IMR-90 (cell line): ENCODE measurements at regions not wholly inside any gene's neighbourhood (a gene's known extent, or its start where the extent isn't known, plus 50 kb on each side); places are given as distances from the start of the nearest gene placed in this dataset.

Experiments
- ATAC-seq: fragments of 200-7000 bp; cut with Tn5 transposase; 2 replicates; pipeline ENCODE4 v1.9.1; 2020; ENCODE audit warnings: low read depth, mild to moderate bottlenecking, moderate library complexity
- BruUV-seq: library from RNA; stranded (reverse); fragments of 400-500 nt; replicated peaks from 2 replicates; lab custom pipeline; 2021; lab: Mats Ljungman, UMichigan
- CTCF ChIA-PET: fragments of 300-600 bp; formaldehyde crosslinking; extraction: SDS; loops from one replicate; lab custom pipeline; 2021; ENCODE audit warnings: antibody characterized with exemption; lab: Yijun Ruan, JAX
- POLR2A ChIA-PET: fragments of 300-600 bp; sonication (Branson Sonifier 250); formaldehyde crosslinking; loops from one replicate; lab custom pipeline; 2022; ENCODE audit warnings: antibody characterized with exemption; ENCODE audit not compliant: unreplicated experiment; lab: Charles Lee
- DNase-seq: peaks from one replicate; pipeline ENCODE4 v3.0.0; 2013
- H2AFZ ChIP-seq: replicated peaks from 2 replicates; pipeline ENCODE3; 2013; ENCODE audit warnings: low read length, mild to moderate bottlenecking; ENCODE audit not compliant: poor library complexity
- H2AK5ac ChIP-seq: 2 replicates; pipeline ENCODE4 v1.6.1; 2013; ENCODE audit warnings: low read depth, low read length, inconsistent platforms
- H2AK9ac ChIP-seq: replicated peaks from 2 replicates; pipeline ENCODE3; 2013; ENCODE audit warnings: mild to moderate bottlenecking, low read depth, low read length, moderate library complexity; ENCODE audit not compliant: poor library complexity
- H2BK120ac ChIP-seq: 2 replicates; pipeline ENCODE4 v1.6.1; 2013; ENCODE audit warnings: low read depth, low read length, inconsistent platforms
- H2BK15ac ChIP-seq: 3 replicates; pipeline ENCODE4 v1.6.1; 2013; ENCODE audit warnings: low read depth, low read length, inconsistent platforms
- H2BK20ac ChIP-seq: 2 replicates; pipeline ENCODE4 v1.6.1; 2013; ENCODE audit warnings: low read depth, mild to moderate bottlenecking, inconsistent platforms, low read length, moderate library complexity
- H2BK5ac ChIP-seq: 2 replicates; pipeline ENCODE4 v1.6.1; 2013; ENCODE audit warnings: mild to moderate bottlenecking, low read depth, low read length, inconsistent platforms; ENCODE audit not compliant: poor library complexity, severe bottlenecking
- H3K14ac ChIP-seq: replicated peaks from 2 replicates; pipeline ENCODE4 v1.6.1; 2013; ENCODE audit warnings: low read depth, low read length, inconsistent platforms
- H3K18ac ChIP-seq: 2 replicates; pipeline ENCODE4 v1.6.1; 2013; ENCODE audit warnings: low read depth, low read length, control low read depth
- H3K23ac ChIP-seq: 2 replicates; pipeline ENCODE4 v1.6.1; 2013; ENCODE audit warnings: low read depth, low read length, inconsistent platforms
- H3K27ac ChIP-seq: 2 replicates; pipeline ENCODE4 v1.5.1; 2013; ENCODE audit warnings: mild to moderate bottlenecking, control low read depth, low read length; ENCODE audit not compliant: insufficient read depth
- H3K27me3 ChIP-seq: 2 replicates; pipeline ENCODE4 v1.6.1; 2013; ENCODE audit warnings: low read length; ENCODE audit not compliant: control insufficient read depth, insufficient read depth
- H3K36me3 ChIP-seq: 2 replicates; pipeline ENCODE4 v1.6.1; 2013; ENCODE audit warnings: low read length, mixed read lengths; ENCODE audit not compliant: control insufficient read depth, insufficient read depth
- H3K4ac ChIP-seq: 2 replicates; pipeline ENCODE4 v1.6.1; 2013; ENCODE audit warnings: low read depth, low read length, inconsistent platforms
- H3K4me1 ChIP-seq: 2 replicates; pipeline ENCODE4 v1.6.1; 2013; ENCODE audit warnings: low read length, mixed read lengths; ENCODE audit not compliant: control insufficient read depth, insufficient read depth
- H3K4me2 ChIP-seq: 2 replicates; pipeline ENCODE4 v1.6.1; 2013; ENCODE audit warnings: low read depth, mild to moderate bottlenecking, control low read depth, low read length, moderate library complexity
- H3K4me3 ChIP-seq: 2 replicates; pipeline ENCODE4 v1.5.1; 2013; ENCODE audit warnings: low read depth, mild to moderate bottlenecking, control low read depth, low read length, moderate library complexity; ENCODE audit not compliant: insufficient read depth
- H3K56ac ChIP-seq: 2 replicates; pipeline ENCODE4 v1.6.1; 2013; ENCODE audit warnings: low read length, inconsistent platforms; ENCODE audit not compliant: insufficient read depth; ENCODE audit errors: extremely low read depth
- H3K79me1 ChIP-seq, 2 experiments: 2 replicates each; pipeline ENCODE4 v1.6.1; 2013; ENCODE audit warnings: low read length in 2 of 2, inconsistent platforms in 1 of 2, low read depth in 1 of 2
- H3K9ac ChIP-seq: 2 replicates; pipeline ENCODE4 v1.6.1; 2013; ENCODE audit warnings: low read depth, low read length, control low read depth
- H3K9me1 ChIP-seq: 2 replicates; pipeline ENCODE4 v1.6.1; 2013; ENCODE audit warnings: low read length, inconsistent platforms; ENCODE audit not compliant: insufficient read depth
- H3K9me3 ChIP-seq: 2 replicates; pipeline ENCODE4 v1.6.1; 2013; ENCODE audit warnings: low read length; ENCODE audit not compliant: control insufficient read depth, insufficient read depth
- H4K20me1 ChIP-seq: 2 replicates; pipeline ENCODE4 v1.6.1; 2013; ENCODE audit warnings: low read length, inconsistent platforms; ENCODE audit not compliant: insufficient read depth
- H4K5ac ChIP-seq: 2 replicates; pipeline ENCODE4 v1.6.1; 2013; ENCODE audit warnings: mild to moderate bottlenecking, low read depth, low read length, control low read depth
- H4K8ac ChIP-seq, 2 experiments: 2 replicates each; pipeline ENCODE4 v1.6.1; 2013; ENCODE audit warnings: low read depth in 2 of 2, low read length in 2 of 2, control low read depth in 1 of 2, inconsistent platforms in 1 of 2
- H4K91ac ChIP-seq: 2 replicates; pipeline ENCODE4 v1.6.1; 2013; ENCODE audit warnings: low read depth, low read length, inconsistent platforms; ENCODE audit not compliant: insufficient read depth
- CHD1 ChIP-seq: IDR thresholded peaks from 2 replicates; pipeline ENCODE4 v1.6.1; 2012; ENCODE audit warnings: low read depth, low read length, improper control_type of control experiment
- FOS ChIP-seq: fragments of 150-350 bp; IDR thresholded peaks from 2 replicates; pipeline ENCODE4 v1.6.1; 2016; ENCODE audit warnings: low read depth, low read length
- MAFK ChIP-seq: IDR thresholded peaks from 2 replicates; pipeline ENCODE4 v1.6.1; 2012; ENCODE audit warnings: low read depth, low read length, improper control_type of control experiment
- MAZ ChIP-seq: IDR thresholded peaks from 2 replicates; pipeline ENCODE4 v1.6.1; 2012; ENCODE audit warnings: low read depth, mild to moderate bottlenecking, low read length, improper control_type of control experiment, moderate library complexity, borderline replicate concordance
- NFE2L2 ChIP-seq: fragments of 150-350 bp; IDR thresholded peaks from 2 replicates; pipeline ENCODE4 v1.6.1; 2016; ENCODE audit warnings: low read depth, mild to moderate bottlenecking, low read length
- POLR2A ChIP-seq: IDR thresholded peaks from 2 replicates; pipeline ENCODE4 v1.6.1; 2012; ENCODE audit warnings: mild to moderate bottlenecking, low read depth, low read length
- RAD21 ChIP-seq: IDR thresholded peaks from 2 replicates; pipeline ENCODE4 v1.6.1; 2012; ENCODE audit warnings: low read length, improper control_type of control experiment
- RCOR1 ChIP-seq: IDR thresholded peaks from 2 replicates; pipeline ENCODE4 v1.6.1; 2012; ENCODE audit warnings: mild to moderate bottlenecking, low read length, improper control_type of control experiment; ENCODE audit not compliant: insufficient replicate concordance
- RFX5 ChIP-seq: IDR thresholded peaks from 2 replicates; pipeline ENCODE4 v1.8.0; 2012; ENCODE audit warnings: low read depth, mild to moderate bottlenecking, low read length, moderate library complexity
- SMC3 ChIP-seq: fragments of 150-350 bp; IDR thresholded peaks from 2 replicates; pipeline ENCODE4 v1.6.1; 2016; ENCODE audit warnings: low read depth, mild to moderate bottlenecking, antibody characterized with exemption, low read length, moderate library complexity
- WGBS, 2 experiments: methylation state at CpG; one replicate each; pipeline versions ENCODE4 v1.1.5 to v1.1.7; 2013; ENCODE audit warnings: missing lambda C conversion rate in 2 of 2; ENCODE audit not compliant: insufficient read length in 1 of 2; ENCODE audit errors: extremely low coverage in 2 of 2; 5-methylcytosine and 5-hydroxymethylcytosine counted together
- dilution Hi-C: fragments of 300-500 bp; cut with HindIII; formaldehyde crosslinking; loops from one replicate; pipeline ENCODE4 v1.14.3; 2018; ENCODE audit warnings: low sequenced_read_pairs; ENCODE audit not compliant: unreplicated experiment
- in situ Hi-C: fragments of 300-500 bp; cut with MboI; formaldehyde crosslinking; loops from 3 replicates; pipeline ENCODE4 v1.14.3; 2019; ENCODE audit warnings: low sequenced_read_pairs, inconsistent platforms, mixed read lengths
- intact Hi-C: fragments of 100-400 bp; cut with micrococcal nuclease; formaldehyde crosslinking; loops from 2 replicates; pipeline ENCODE4 v1.10.0; 2022
- TF ChIP-seq, protein P1 (sequence below): conservative IDR thresholded peaks from 2 replicates; pipeline ENCODE4 v1.5.1; 2012; ENCODE audit warnings: mild to moderate bottlenecking, low read depth, low read length, improper control_type of control experiment
- TF ChIP-seq, protein P2 (sequence below): fragments of 150-350 bp; IDR thresholded peaks from 2 replicates; pipeline ENCODE4 v1.6.1; 2017; ENCODE audit warnings: mild to moderate bottlenecking, antibody characterized with exemption, low read length, low read depth
- TF ChIP-seq, protein P3 (sequence below): fragments of 150-350 bp; IDR thresholded peaks from 2 replicates; pipeline ENCODE4 v1.6.1; 2016; ENCODE audit warnings: low read depth, mild to moderate bottlenecking, low read length, moderate library complexity, borderline replicate concordance

DNA sequence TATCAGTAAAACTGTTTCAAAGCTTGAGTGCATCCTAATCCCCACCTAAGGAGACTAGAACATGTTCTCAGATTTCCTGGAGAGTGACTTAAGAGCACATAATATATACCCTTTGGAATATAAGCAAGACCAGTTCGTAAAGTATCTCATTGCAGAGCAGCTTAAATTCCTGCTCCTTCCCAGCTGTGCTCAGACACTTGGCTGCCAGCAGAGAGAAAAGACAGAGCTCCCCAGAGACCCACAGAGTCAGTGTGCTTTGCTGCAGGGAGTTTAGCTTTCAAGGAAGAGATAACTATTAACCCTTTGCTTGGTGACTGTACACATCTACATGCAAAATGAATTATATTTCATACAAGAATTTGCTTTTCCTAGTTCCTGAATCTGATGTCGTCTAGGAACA, 338.1 kb upstream of the ARHGEF26 start (continued):
- TF ChIP-seq, protein P1, sequence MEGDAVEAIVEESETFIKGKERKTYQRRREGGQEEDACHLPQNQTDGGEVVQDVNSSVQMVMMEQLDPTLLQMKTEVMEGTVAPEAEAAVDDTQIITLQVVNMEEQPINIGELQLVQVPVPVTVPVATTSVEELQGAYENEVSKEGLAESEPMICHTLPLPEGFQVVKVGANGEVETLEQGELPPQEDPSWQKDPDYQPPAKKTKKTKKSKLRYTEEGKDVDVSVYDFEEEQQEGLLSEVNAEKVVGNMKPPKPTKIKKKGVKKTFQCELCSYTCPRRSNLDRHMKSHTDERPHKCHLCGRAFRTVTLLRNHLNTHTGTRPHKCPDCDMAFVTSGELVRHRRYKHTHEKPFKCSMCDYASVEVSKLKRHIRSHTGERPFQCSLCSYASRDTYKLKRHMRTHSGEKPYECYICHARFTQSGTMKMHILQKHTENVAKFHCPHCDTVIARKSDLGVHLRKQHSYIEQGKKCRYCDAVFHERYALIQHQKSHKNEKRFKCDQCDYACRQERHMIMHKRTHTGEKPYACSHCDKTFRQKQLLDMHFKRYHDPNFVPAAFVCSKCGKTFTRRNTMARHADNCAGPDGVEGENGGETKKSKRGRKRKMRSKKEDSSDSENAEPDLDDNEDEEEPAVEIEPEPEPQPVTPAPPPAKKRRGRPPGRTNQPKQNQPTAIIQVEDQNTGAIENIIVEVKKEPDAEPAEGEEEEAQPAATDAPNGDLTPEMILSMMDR, result no peak
- TF ChIP-seq SMC3, result no peak

- Histone ChIP-seq H4K8ac (no peak overlapping the region), H3K27me3 (no peaks in the 10 kb centered on the region), H2BK15ac (no peak overlapping the region), H2BK120ac (no peak overlapping the region), H3K4me2 (no peak overlapping the region), H2AK5ac (no peak overlapping the region), H3K18ac (no peak overlapping the region), H3K9me3 (no peaks in the 10 kb centered on the region), H3K9me1 (no peaks in the 10 kb centered on the region), H2AFZ (no peak overlapping the region), H2BK5ac (no peak overlapping the region), H3K4me1 (no peaks in the 10 kb centered on the region), H3K56ac (no peak overlapping the region), H4K5ac (no peak overlapping the region), H3K36me3 (no peaks in the 10 kb centered on the region), H3K27ac (no peak overlapping the region), H4K91ac (no peak overlapping the region), H3K9ac (no peak overlapping the region), H3K23ac (no peak overlapping the region), H4K20me1 (no peaks in the 10 kb centered on the region), H3K14ac (no peak overlapping the region), H3K4me3 (no peak overlapping the region), H2BK20ac (no peak overlapping the region), H3K79me1 (no peaks in the 10 kb centered on the region), H2AK9ac (no peak overlapping the region), H3K4ac (no peak overlapping the region)
- ChIA-PET POLR2A (no interaction called here), CTCF (no interaction called here)
- no CpG with 5 or more reads among the region's 3 CpGs for WGBS, 2 experiments
- ATAC-seq (no peak), DNase-seq (no peak)
- BruUV-seq, result no TSS peak
- in situ Hi-C loops (no loop called here), dilution Hi-C loops (no loop called here), intact Hi-C loops (no loop called here)
- TF ChIP-seq FOS (no peak), RAD21 (no peak), MAFK (no peak), CHD1 (no peak), MAZ (no peak), POLR2A (no peak), RFX5 (no peak), RCOR1 (no peak), NFE2L2 (no peak)
- TF ChIP-seq, protein P2, sequence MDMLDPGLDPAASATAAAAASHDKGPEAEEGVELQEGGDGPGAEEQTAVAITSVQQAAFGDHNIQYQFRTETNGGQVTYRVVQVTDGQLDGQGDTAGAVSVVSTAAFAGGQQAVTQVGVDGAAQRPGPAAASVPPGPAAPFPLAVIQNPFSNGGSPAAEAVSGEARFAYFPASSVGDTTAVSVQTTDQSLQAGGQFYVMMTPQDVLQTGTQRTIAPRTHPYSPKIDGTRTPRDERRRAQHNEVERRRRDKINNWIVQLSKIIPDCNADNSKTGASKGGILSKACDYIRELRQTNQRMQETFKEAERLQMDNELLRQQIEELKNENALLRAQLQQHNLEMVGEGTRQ, result no peak
- TF ChIP-seq, protein P3, sequence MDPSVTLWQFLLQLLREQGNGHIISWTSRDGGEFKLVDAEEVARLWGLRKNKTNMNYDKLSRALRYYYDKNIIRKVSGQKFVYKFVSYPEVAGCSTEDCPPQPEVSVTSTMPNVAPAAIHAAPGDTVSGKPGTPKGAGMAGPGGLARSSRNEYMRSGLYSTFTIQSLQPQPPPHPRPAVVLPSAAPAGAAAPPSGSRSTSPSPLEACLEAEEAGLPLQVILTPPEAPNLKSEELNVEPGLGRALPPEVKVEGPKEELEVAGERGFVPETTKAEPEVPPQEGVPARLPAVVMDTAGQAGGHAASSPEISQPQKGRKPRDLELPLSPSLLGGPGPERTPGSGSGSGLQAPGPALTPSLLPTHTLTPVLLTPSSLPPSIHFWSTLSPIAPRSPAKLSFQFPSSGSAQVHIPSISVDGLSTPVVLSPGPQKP, result no peak
Measured at GRCh38 chr3:153783741-153784480, 337.3 kb upstream of the ARHGEF26 start.
